CD8-positive, alpha-beta memory T cell (primary cell): ENCODE measurements at regions not wholly inside any gene's neighbourhood (a gene's known extent, or its start where the extent isn't known, plus 50 kb on each side); places are given as distances from the start of the nearest gene placed in this dataset.

ENCODE experiments used
- CTCF ChIA-PET: fragments of 350-600 bp; sonication (Branson Sonifier 250); formaldehyde crosslinking; loops from one replicate; lab custom pipeline; 2021; ENCODE audit warnings: antibody characterized with exemption; lab: Charles Lee
- POLR2A ChIA-PET: fragments of 350-600 bp; sonication (Branson Sonifier 250); formaldehyde crosslinking; loops from one replicate; lab custom pipeline; 2021; ENCODE audit warnings: antibody characterized with exemption; lab: Charles Lee
- DNase-seq, 5 donors: peaks; one replicate each; pipeline versions ENCODE4 v3.0.0 to v3.0.0-alpha.2; 2020 to 2022; ENCODE audit warnings: mixed read lengths in 1 of 5
- H3K27ac ChIP-seq: one replicate; pipeline ENCODE4 v1.7.0; 2013; ENCODE audit warnings: low read depth, mild to moderate bottlenecking, low read length, moderate library complexity
- H3K27me3 ChIP-seq: 2 replicates; pipeline ENCODE4 v1.7.0; 2013; ENCODE audit warnings: low read length, mild to moderate bottlenecking; ENCODE audit not compliant: insufficient read depth, poor library complexity, severe bottlenecking
- H3K36me3 ChIP-seq: 2 replicates; pipeline ENCODE4 v1.7.0; 2013; ENCODE audit warnings: mild to moderate bottlenecking, low read length, moderate library complexity; ENCODE audit not compliant: insufficient read depth
- H3K4me1 ChIP-seq: 2 replicates; pipeline ENCODE4 v1.7.0; 2013; ENCODE audit warnings: mild to moderate bottlenecking, low read length, moderate library complexity; ENCODE audit not compliant: insufficient read depth
- H3K4me3 ChIP-seq: 2 replicates; pipeline ENCODE4 v1.7.0; 2013; ENCODE audit warnings: mild to moderate bottlenecking, low read length
- H3K9me3 ChIP-seq: 2 replicates; pipeline ENCODE4 v1.7.0; 2013; ENCODE audit warnings: mild to moderate bottlenecking, low read length
- H3K27ac Mint-ChIP-seq, 8 donors: one replicate each; pipeline ENCODE4 v1.8.0; 2020 to 2021; ENCODE audit warnings: mixed read lengths in 8 of 8, mild to moderate bottlenecking in 6 of 8, inconsistent platforms in 3 of 8, moderate library complexity in 3 of 8
- H3K27me3 Mint-ChIP-seq, 2 donors: one replicate each; pipeline ENCODE4 v1.8.0; 2020 to 2021; ENCODE audit warnings: mixed read lengths in 2 of 2, mild to moderate bottlenecking in 1 of 2, moderate library complexity in 1 of 2
- H3K36me3 Mint-ChIP-seq, 3 donors: one replicate each; pipeline ENCODE4 v1.8.0; 2020 to 2021; ENCODE audit warnings: mixed read lengths in 3 of 3, inconsistent platforms in 1 of 3, mild to moderate bottlenecking in 1 of 3
- H3K4me1 Mint-ChIP-seq, 3 donors: one replicate each; pipeline ENCODE4 v1.8.0; 2020 to 2021; ENCODE audit warnings: mixed read lengths in 3 of 3, inconsistent platforms in 1 of 3, mild to moderate bottlenecking in 1 of 3
- H3K4me3 Mint-ChIP-seq, 7 donors: one replicate each; pipeline ENCODE4 v1.8.0; 2020 to 2021; ENCODE audit warnings: mixed read lengths in 7 of 7, mild to moderate bottlenecking in 6 of 7, moderate library complexity in 4 of 7, inconsistent platforms in 2 of 7
- H3K9me3 Mint-ChIP-seq, 5 donors: one replicate each; pipeline ENCODE4 v1.8.0; 2020 to 2022; ENCODE audit warnings: mixed read lengths in 5 of 5, mild to moderate bottlenecking in 3 of 5, moderate library complexity in 2 of 5, inconsistent platforms in 1 of 5

GRCh38 chrX:45274576-45274975, 73.9 kb upstream of the DIPK2B start:
- ChIA-PET CTCF (no interaction called here), POLR2A (no interaction called here)
- Histone ChIP-seq H3K36me3 (no peaks in the 10 kb centered on the region), H3K4me3 (no peak overlapping the region), H3K9me3 (no peaks in the 10 kb centered on the region), H3K4me1 (no peaks in the 10 kb centered on the region), H3K27me3 (no peaks in the 10 kb centered on the region), H3K27ac (no peak overlapping the region)
- H3K9me3 Mint-ChIP-seq = peaks cover 0 to 4% (median 0%) of the 10 kb centered on the region in 5 donors
- H3K27ac Mint-ChIP-seq = peak overlapping the region in 1 of 8 donors; percentile 47
- no peak overlapping the region for H3K4me3 Mint-ChIP-seq
- peaks cover 3% of the 10 kb centered on the region in 2 donors for H3K27me3 Mint-ChIP-seq
- DNase-seq = no peak
- no peaks in the 10 kb centered on the region for H3K4me1 Mint-ChIP-seq
- peaks cover 0 to 1% (median 0%) of the 10 kb centered on the region in 3 donors for H3K36me3 Mint-ChIP-seq

- ChIA-PET CTCF (no interaction called here), POLR2A (no interaction called here)
- no peak overlapping the region for H3K4me3 Mint-ChIP-seq
- no peaks in the 10 kb centered on the region for H3K9me3 Mint-ChIP-seq
- Histone ChIP-seq H3K36me3 (no peaks in the 10 kb centered on the region), H3K4me1 (no peaks in the 10 kb centered on the region), H3K4me3 (no peak overlapping the region), H3K27ac (no peak overlapping the region), H3K9me3 (no peaks in the 10 kb centered on the region), H3K27me3 (no peaks in the 10 kb centered on the region)
- H3K27ac Mint-ChIP-seq = no peak overlapping the region
- H3K27me3 Mint-ChIP-seq = peaks cover 2 to 8% of the 10 kb centered on the region in 2 donors
- no peaks in the 10 kb centered on the region for H3K4me1 Mint-ChIP-seq
- DNase-seq = no peak
- no peaks in the 10 kb centered on the region for H3K36me3 Mint-ChIP-seq
These were observed 66.3 kb upstream of the DIPK2B start for GRCh38 chrX:45267007-45267406.

GRCh38 chrX:45266456-45266855, 65.8 kb upstream of the DIPK2B start:
- Mint-ChIP-seq H3K4me1 (no peaks in the 10 kb centered on the region), H3K27me3 (peaks cover 2 to 8% of the 10 kb centered on the region in 2 donors)

GRCh38 chrX:45264865-45265264, 64.2 kb upstream of the DIPK2B start:
- Mint-ChIP-seq H3K27me3 (peaks cover 2 to 8% of the 10 kb centered on the region in 2 donors), H3K4me3 (no peak overlapping the region), H3K36me3 (no peaks in the 10 kb centered on the region), H3K27ac (no peak overlapping the region), H3K4me1 (no peaks in the 10 kb centered on the region), H3K9me3 (no peaks in the 10 kb centered on the region)
- Histone ChIP-seq H3K4me1 (no peaks in the 10 kb centered on the region), H3K27ac (no peak overlapping the region), H3K36me3 (no peaks in the 10 kb centered on the region), H3K4me3 (no peak overlapping the region), H3K27me3 (no peaks in the 10 kb centered on the region), H3K9me3 (no peaks in the 10 kb centered on the region)
- DNase-seq = no peak
- ChIA-PET CTCF (no interaction called here), POLR2A (no interaction called here)

More at GRCh38 chrX:45266456-45266855, 65.8 kb upstream of the DIPK2B start:
- no peaks in the 10 kb centered on the region for H3K27me3 ChIP-seq
- H3K4me3 ChIP-seq = no peak overlapping the region
- Mint-ChIP-seq H3K4me3 (no peak overlapping the region), H3K36me3 (no peaks in the 10 kb centered on the region), H3K9me3 (no peaks in the 10 kb centered on the region), H3K27ac (peak overlapping the region in 1 of 8 donors; percentile 44)
- ChIA-PET CTCF (no interaction called here), POLR2A (no interaction called here)
- H3K4me1 ChIP-seq = no peaks in the 10 kb centered on the region
- no peaks in the 10 kb centered on the region for H3K9me3 ChIP-seq
- DNase-seq = no peak
- H3K27ac ChIP-seq = no peak overlapping the region
- no peaks in the 10 kb centered on the region for H3K36me3 ChIP-seq

- no peaks in the 10 kb centered on the region for H3K36me3 Mint-ChIP-seq
- H3K4me3 Mint-ChIP-seq = no peak overlapping the region
- peaks cover 2 to 3% of the 10 kb centered on the region in 2 donors for H3K27me3 Mint-ChIP-seq
- no peaks in the 10 kb centered on the region for H3K9me3 Mint-ChIP-seq
- no peaks in the 10 kb centered on the region for H3K4me1 Mint-ChIP-seq
- CTCF ChIA-PET = no interaction called here
- Histone ChIP-seq H3K27ac (no peak overlapping the region), H3K27me3 (no peaks in the 10 kb centered on the region), H3K36me3 (no peaks in the 10 kb centered on the region), H3K9me3 (no peaks in the 10 kb centered on the region), H3K4me1 (no peaks in the 10 kb centered on the region), H3K4me3 (no peak overlapping the region)
- no peak for DNase-seq
- POLR2A ChIA-PET = no interaction called here
- H3K27ac Mint-ChIP-seq = no peak overlapping the region
These were observed 60.8 kb upstream of the DIPK2B start for GRCh38 chrX:45261471-45261870.

- H3K27me3 Mint-ChIP-seq = peaks cover 1 to 2% of the 10 kb centered on the region in 2 donors
- no peaks in the 10 kb centered on the region for H3K9me3 Mint-ChIP-seq
- no peaks in the 10 kb centered on the region for H3K4me1 ChIP-seq
- H3K4me3 ChIP-seq = no peak overlapping the region
- DNase-seq = no peak
- no peaks in the 10 kb centered on the region for H3K36me3 ChIP-seq
- H3K36me3 Mint-ChIP-seq = no peaks in the 10 kb centered on the region
- H3K4me1 Mint-ChIP-seq = no peaks in the 10 kb centered on the region
- H3K27ac Mint-ChIP-seq = no peak overlapping the region
- no peaks in the 10 kb centered on the region for H3K9me3 ChIP-seq
- CTCF ChIA-PET = no interaction called here
- POLR2A ChIA-PET = no interaction called here
- H3K4me3 Mint-ChIP-seq = no peak overlapping the region
- H3K27ac ChIP-seq = no peak overlapping the region
- H3K27me3 ChIP-seq = no peaks in the 10 kb centered on the region
These were observed 60.3 kb upstream of the DIPK2B start for GRCh38 chrX:45261005-45261404.

- Mint-ChIP-seq H3K9me3 (no peaks in the 10 kb centered on the region), H3K27me3 (peaks cover 1 to 2% of the 10 kb centered on the region in 2 donors), H3K4me1 (no peaks in the 10 kb centered on the region), H3K27ac (no peak overlapping the region), H3K4me3 (no peak overlapping the region), H3K36me3 (no peaks in the 10 kb centered on the region)
- H3K36me3 ChIP-seq = no peaks in the 10 kb centered on the region
- POLR2A ChIA-PET = no interaction called here
- H3K27ac ChIP-seq = no peak overlapping the region
- no peak for DNase-seq
- CTCF ChIA-PET = no interaction called here
- H3K4me1 ChIP-seq = no peaks in the 10 kb centered on the region
- no peak overlapping the region for H3K4me3 ChIP-seq
- H3K9me3 ChIP-seq = no peaks in the 10 kb centered on the region
- no peaks in the 10 kb centered on the region for H3K27me3 ChIP-seq
These were observed 58.2 kb upstream of the DIPK2B start for GRCh38 chrX:45258731-45259402.
